Right lobe of liver (tissue), 6 donors: ENCODE measurements at regions not wholly inside any gene's neighbourhood (a gene's known extent, or its start where the extent isn't known, plus 50 kb on each side); places are given as distances from the start of the nearest gene placed in this dataset.

Experiments used
- ATAC-seq, 4 donors: fragments of 200-7000 bp; cut with Tn5 transposase; one replicate each; pipeline ENCODE4 v1.9.1; 2020; ENCODE audit warnings: mild to moderate bottlenecking in 4 of 4, moderate library complexity in 4 of 4
- DNase-seq, 3 donors: peaks; one replicate each; pipeline ENCODE4 v3.0.0-alpha.2; 2020
- H3K27ac ChIP-seq, 3 donors: fragments of 200-600 bp; one replicate each; pipeline ENCODE4 v1.8.0; 2022
- H3K27me3 ChIP-seq, 2 donors: fragments of 200-600 bp; one replicate each; pipeline ENCODE4 v1.8.0; 2022
- H3K36me3 ChIP-seq, 4 donors: fragments of 200-600 bp; sonication (generic) in 1 of 4; one replicate each; pipeline versions ENCODE4 v1.5.1 to v1.8.0; 2017 to 2022; ENCODE audit warnings: control low read depth in 1 of 4
- H3K4me1 ChIP-seq, 4 donors: fragments of 200-600 bp; sonication (generic) in 1 of 4; one replicate each; pipeline versions ENCODE4 v1.5.1 to v1.8.0; 2017 to 2022; ENCODE audit warnings: control low read depth in 1 of 4
- H3K4me3 ChIP-seq, 3 donors: fragments of 200-600 bp; one replicate each; pipeline ENCODE4 v1.8.0; 2022
- H3K9me3 ChIP-seq, 4 donors: fragments of 200-600 bp; sonication (generic) in 1 of 4; one replicate each; pipeline versions ENCODE4 v1.5.1 to v1.8.0; 2017 to 2022; ENCODE audit warnings: control low read depth in 1 of 4
- CTCF ChIP-seq, 4 donors: fragments of 200-600 bp in 3 of 4; fragments of 450-650 bp in 1 of 4; IDR thresholded peaks; one replicate each; pipeline versions ENCODE4 v1.5.1 to v1.8.0; 2016 to 2022; ENCODE audit warnings: antibody characterized with exemption in 4 of 4, mild to moderate bottlenecking in 2 of 4
- POLR2A ChIP-seq: fragments of 450-650 bp; IDR thresholded peaks from one replicate; pipeline ENCODE4 v1.6.1; 2017; ENCODE audit warnings: antibody characterized with exemption, mild to moderate bottlenecking
- WGBS: methylation state at CpG from one replicate; pipeline ENCODE4 v1.1.6; 2018; ENCODE audit warnings: low coverage, low lambda C conversion rate; ENCODE audit not compliant: insufficient coverage; ENCODE audit errors: missing lambda C conversion rate; 5-methylcytosine and 5-hydroxymethylcytosine counted together
- intact Hi-C, 2 donors: fragments of 100-400 bp; cut with DNase I; formaldehyde crosslinking; loops; one replicate each; pipeline versions ENCODE4 v1.11.2 to v1.14.1; 2022
- donor health status: DM: no; HTN: yes; CAD: no.
- donor health status: DM: no; HTN: no; CAD: no.
- donor health status: DM: no; HTN: no; CAD: no.
- donor health status: DM: no; HTN: yes; CAD: no.
- donor health status: DM: no; HTN: yes; CAD: no.

DNA sequence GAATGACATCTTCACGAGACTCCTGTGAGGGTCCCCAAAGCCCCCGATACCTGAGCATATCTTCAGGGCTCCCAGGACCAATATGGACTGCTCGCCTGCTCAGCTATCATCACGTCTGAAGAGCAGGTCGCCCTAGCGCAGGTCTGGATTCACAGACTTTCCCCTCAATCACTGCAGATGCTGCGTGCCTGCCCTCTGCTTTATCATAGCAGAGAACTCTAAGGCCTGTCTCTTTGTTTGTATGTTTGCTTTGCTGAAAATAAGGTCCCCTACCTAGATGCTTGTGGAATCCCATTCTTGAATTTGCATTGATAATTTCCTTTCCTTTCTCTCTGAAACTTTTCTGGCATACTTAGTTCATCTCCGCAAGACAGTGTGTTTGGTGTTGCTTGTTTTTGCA lies 140.3 kb upstream of the NSMCE3 start:
- Histone ChIP-seq H3K4me3 (no peak overlapping the region), H3K36me3 (no peaks in the 10 kb centered on the region), H3K27me3 (no peaks in the 10 kb centered on the region), H3K9me3 (no peaks in the 10 kb centered on the region), H3K4me1 (no peaks in the 10 kb centered on the region), H3K27ac (no peak overlapping the region)
- ATAC-seq, result no peak
- 53% methylated on average over 7 of the region's 8 CpGs for WGBS
- DNase-seq, result no peak
- TF ChIP-seq POLR2A (no peak), CTCF (IDR thresholded peaks at IDR 0.05) (no peak)
- intact Hi-C loops, result no loop called here

- H3K9me3 ChIP-seq, result no peaks in the 10 kb centered on the region
- intact Hi-C loops, result no loop called here
- H3K36me3 ChIP-seq, result no peaks in the 10 kb centered on the region
- TF ChIP-seq POLR2A (no peak), CTCF (IDR thresholded peaks at IDR 0.05) (no peak)
- H3K27ac ChIP-seq, result no peak overlapping the region
- DNase-seq (no peak), ATAC-seq (peak in 1 of 4 donors; percentile 29)
- no peaks in the 10 kb centered on the region for H3K4me1 ChIP-seq
- WGBS, result 80% methylated on average over 1 of the region's 12 CpGs
- H3K27me3 ChIP-seq, result no peaks in the 10 kb centered on the region
- H3K4me3 ChIP-seq, result no peak overlapping the region
These were observed 135.9 kb upstream of the NSMCE3 start for GRCh38 chr15:29405564-29405963.

DNA sequence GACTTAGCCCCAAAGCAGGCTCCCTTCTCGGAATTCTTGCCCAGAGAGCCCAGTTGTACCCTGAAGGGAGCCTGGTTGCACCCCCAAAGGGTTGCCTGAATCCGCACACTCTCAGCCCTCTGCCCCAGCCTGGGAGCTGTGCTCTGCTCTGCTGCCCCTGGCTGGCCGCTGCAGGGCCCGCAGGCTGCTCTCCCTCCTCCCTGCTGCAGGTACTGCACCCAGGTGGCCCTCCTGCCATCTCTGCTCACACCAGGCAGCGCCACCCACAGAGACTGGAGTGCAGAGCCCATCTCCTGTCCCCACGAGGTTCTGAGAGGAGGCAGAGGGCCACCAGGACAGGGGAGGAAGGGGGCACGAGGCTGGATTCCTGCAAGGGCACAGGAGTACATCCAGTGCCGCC lies 134.2 kb upstream of the NSMCE3 start:
- no peak for TF ChIP-seq POLR2A
- TF ChIP-seq CTCF (IDR thresholded peaks at IDR 0.05), result no peak
- H3K27ac ChIP-seq, result no peak overlapping the region
- WGBS, result 44% methylated on average over 2 of the region's 8 CpGs
- H3K4me3 ChIP-seq, result no peak overlapping the region
- ATAC-seq, result peak in 2 of 4 donors; percentile 42 to 49
- no peaks in the 10 kb centered on the region for H3K27me3 ChIP-seq
- no peaks in the 10 kb centered on the region for H3K36me3 ChIP-seq
- no peaks in the 10 kb centered on the region for H3K4me1 ChIP-seq
- intact Hi-C loops, result loop anchor here in 1 of 2 donors (5.0 kb wide), 1 partner anchor 219 kb away; no protein-coding TSS in a partner anchor
- no peaks in the 10 kb centered on the region for H3K9me3 ChIP-seq
- no peak for DNase-seq

- no peak for DNase-seq
- Histone ChIP-seq H3K36me3 (no peaks in the 10 kb centered on the region), H3K4me1 (no peaks in the 10 kb centered on the region), H3K27me3 (no peaks in the 10 kb centered on the region), H3K4me3 (no peak overlapping the region), H3K27ac (no peak overlapping the region), H3K9me3 (no peaks in the 10 kb centered on the region)
- ATAC-seq, result no peak
- no peak for TF ChIP-seq CTCF (IDR thresholded peaks at IDR 0.05)
- TF ChIP-seq POLR2A, result no peak
- WGBS, result 50% methylated on average over 7 of the region's 7 CpGs
- intact Hi-C loops, result loop anchor here in 1 of 2 donors (5.0 kb wide), 1 partner anchor 221 kb away; no protein-coding TSS in a partner anchor
These were observed 132.0 kb upstream of the NSMCE3 start for GRCh38 chr15:29401644-29402043.

GRCh38 chr15:29400701-29401100 lies 131.1 kb upstream of the NSMCE3 start:
- Histone ChIP-seq H3K27ac (no peak overlapping the region), H3K27me3 (no peaks in the 10 kb centered on the region), H3K9me3 (no peaks in the 10 kb centered on the region), H3K4me1 (peaks cover 0 to 3% (median 0%) of the 10 kb centered on the region in 4 donors), H3K36me3 (no peaks in the 10 kb centered on the region), H3K4me3 (no peak overlapping the region)
- TF ChIP-seq POLR2A, result no peak
- no peak for ATAC-seq
- WGBS, result 24% methylated on average over 2 of the region's 8 CpGs
- no peak for DNase-seq
- intact Hi-C loops, result loop anchor here in 1 of 2 donors (5.0 kb wide), 1 partner anchor 222 kb away; no protein-coding TSS in a partner anchor
